AG09309 (cell line): ENCODE measurements at regions not wholly inside any gene's neighbourhood (a gene's known extent, or its start where the extent isn't known, plus 50 kb on each side); places are given as distances from the start of the nearest gene placed in this dataset.

Experiments used
- DNase-seq: peaks from one replicate; pipeline ENCODE4 v3.0.0-alpha.2; 2010; ENCODE audit warnings: low read depth
- H3K4me3 ChIP-seq: 2 replicates; pipeline ENCODE4 v1.5.1; 2011; ENCODE audit warnings: mild to moderate bottlenecking, low read depth, low read length, moderate library complexity; ENCODE audit not compliant: control insufficient read depth
- TF ChIP-seq, protein P1 (sequence below): IDR thresholded peaks from 2 replicates; pipeline ENCODE4 v1.5.1; 2011; ENCODE audit warnings: mild to moderate bottlenecking, low read depth, low read length, inconsistent platforms; ENCODE audit not compliant: insufficient read depth, control insufficient read depth; ENCODE audit errors: missing control alignments

DNA sequence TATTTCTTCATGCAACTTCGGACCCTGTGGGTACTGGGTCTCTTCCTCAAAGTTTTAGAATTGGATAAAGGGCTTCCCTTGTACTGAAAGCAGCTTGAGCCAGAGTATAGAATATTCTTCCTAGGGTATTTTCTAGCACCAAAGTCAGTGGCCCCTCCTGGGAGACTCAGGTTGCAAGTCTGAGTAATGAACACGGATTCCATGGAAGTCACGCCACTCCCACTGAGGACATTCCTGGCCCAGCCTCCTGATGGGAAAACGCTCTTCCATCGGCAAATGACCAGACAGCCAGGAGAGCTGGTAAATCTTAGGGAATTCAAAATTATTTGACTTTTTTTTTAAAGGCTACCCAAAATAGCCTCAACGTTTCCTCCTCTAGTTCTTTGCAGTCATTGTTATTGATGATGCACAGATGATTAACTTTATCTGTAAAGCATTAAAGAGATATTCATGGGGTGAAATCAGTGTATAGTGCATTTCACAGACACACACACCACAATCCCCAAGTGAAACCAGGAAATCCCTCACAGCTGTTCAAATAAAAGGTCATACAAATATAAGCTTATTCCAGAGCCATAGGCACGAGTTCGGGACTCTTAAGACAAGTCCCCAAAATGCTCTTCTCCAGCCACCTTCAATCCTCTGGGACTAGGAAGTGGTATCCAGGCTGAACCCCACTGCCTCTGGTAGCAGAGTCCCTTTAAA is 248.8 kb downstream of the SOD2 start:
- no peak for DNase-seq
- TF ChIP-seq, protein P1, sequence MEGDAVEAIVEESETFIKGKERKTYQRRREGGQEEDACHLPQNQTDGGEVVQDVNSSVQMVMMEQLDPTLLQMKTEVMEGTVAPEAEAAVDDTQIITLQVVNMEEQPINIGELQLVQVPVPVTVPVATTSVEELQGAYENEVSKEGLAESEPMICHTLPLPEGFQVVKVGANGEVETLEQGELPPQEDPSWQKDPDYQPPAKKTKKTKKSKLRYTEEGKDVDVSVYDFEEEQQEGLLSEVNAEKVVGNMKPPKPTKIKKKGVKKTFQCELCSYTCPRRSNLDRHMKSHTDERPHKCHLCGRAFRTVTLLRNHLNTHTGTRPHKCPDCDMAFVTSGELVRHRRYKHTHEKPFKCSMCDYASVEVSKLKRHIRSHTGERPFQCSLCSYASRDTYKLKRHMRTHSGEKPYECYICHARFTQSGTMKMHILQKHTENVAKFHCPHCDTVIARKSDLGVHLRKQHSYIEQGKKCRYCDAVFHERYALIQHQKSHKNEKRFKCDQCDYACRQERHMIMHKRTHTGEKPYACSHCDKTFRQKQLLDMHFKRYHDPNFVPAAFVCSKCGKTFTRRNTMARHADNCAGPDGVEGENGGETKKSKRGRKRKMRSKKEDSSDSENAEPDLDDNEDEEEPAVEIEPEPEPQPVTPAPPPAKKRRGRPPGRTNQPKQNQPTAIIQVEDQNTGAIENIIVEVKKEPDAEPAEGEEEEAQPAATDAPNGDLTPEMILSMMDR = no peak
- no peak overlapping the region for H3K4me3 ChIP-seq

DNA sequence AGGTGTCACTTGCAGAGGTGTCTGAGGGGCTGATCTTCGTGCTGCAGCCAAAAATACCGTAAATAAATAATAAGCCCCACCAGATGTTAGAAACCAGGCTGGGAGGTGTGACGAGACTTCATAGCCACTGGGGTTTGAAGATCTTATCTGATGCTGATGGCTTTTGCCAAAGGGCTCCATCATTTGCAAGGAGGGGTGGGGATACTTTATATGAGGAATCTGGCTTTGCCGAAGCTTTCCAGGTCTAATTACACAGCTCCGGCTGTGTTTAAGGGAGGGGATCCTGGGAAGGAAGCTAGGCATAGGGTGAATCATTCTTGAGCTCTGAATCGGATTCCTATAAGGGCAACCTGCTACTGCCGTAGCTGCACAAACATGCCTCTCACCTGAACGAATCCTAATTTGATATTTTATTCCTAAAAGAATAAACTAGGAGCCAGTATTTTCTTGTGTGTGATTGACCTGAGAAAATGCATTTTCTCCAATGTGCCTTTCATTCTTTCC is 249.6 kb downstream of the SOD2 start:
- DNase-seq = no peak
- H3K4me3 ChIP-seq = no peak overlapping the region
- TF ChIP-seq, protein P1 = no peak

DNA sequence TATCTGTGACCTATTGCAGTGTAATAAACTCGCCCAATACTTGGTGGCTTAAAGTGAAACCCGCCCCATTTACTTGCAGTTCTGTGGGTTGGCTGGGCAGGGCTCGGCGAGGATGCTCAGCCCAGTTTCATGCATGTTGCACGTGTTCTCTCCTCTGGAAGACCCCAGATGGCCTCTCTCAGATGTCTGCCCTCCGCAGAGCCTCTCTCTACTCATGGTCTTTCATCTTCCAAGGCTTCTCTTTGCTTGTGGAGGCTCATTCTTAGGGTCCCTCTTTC is 251.4 kb downstream of the SOD2 start:
- no peak overlapping the region for H3K4me3 ChIP-seq
- TF ChIP-seq, protein P1 = no peak
- no peak for DNase-seq

DNA sequence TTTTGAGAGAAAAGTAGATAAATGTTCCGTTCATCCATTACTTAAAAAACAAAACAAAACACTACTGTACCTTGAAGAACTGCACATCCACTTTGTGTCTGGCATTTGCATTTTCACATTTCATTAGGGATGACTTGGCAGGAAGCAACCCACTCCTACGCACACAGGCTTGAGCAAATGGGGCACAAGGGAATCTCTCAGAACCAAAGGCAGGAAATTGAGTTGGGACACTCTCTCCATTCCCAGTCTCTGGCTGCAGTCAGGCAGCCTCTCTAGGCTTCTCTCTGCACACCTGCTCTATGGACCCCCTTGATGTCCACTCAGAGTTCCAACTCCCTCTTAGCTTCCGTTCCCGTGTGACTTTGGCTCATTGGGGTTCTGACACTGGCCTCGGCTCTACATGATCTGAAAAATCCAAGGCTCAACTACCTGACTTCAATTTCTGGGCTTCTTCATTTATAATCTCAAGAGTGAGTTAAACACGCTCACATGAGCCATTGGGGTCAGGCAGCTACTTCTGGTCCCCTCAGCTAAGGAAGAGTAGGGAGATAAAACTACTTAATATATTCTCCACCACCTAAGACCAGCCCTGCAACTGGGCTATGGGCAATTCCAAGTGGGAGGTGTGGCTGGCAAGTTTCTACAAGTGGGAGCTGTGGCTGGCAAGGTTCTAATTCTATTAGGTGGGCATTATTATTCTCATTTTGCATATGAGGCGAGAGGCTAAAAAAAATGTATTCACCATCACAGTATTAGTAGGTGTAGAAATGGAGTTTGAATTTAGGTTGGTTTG is 251.9 kb downstream of the SOD2 start:
- TF ChIP-seq, protein P1 = no peak
- no peak for DNase-seq

DNA sequence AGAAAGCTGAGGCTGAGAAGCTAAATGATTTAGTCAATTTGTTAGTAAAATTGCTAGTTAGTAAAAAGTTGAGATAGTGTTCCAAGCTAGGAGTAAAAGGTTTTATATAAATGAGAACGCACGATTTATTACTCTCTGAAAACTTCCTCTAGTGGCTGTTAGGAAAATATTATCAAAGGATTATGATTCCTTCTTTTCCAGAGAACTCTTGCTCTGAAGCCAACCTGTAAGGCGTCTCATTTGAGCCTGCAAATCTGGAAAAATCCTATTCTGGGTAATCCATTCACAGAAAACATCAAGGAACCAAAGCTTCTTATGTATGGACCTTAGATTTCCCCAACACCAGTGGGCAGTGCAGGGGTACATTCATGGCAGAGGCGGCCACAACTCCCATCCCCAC is 252.7 kb downstream of the SOD2 start:
- TF ChIP-seq, protein P1 = no peak
- DNase-seq = no peak
- no peak overlapping the region for H3K4me3 ChIP-seq

More for the DNA sequence above, 251.9 kb downstream of the SOD2 start:
- H3K4me3 ChIP-seq = no peak overlapping the region

DNA sequence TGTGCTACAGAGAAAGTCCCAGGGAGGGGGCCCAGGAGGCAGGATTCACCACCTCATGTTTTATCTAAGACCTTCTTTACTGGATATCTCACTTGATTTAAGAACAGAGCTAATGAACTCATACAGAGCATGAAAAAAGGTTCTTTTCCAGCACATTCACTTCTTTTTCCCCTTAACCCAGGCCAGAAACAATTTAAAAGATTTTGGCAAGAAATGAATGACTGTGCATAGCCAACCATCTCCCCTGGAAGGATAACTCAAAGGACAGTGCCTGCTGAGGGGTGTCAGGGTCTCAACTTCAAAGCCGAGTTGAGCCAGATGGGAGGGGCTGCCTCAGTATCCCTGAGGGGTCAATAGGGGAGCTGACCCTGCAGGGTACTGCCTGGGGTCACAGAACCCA is 253.4 kb downstream of the SOD2 start:
- DNase-seq = no peak
- TF ChIP-seq, protein P1 = no peak

DNA sequence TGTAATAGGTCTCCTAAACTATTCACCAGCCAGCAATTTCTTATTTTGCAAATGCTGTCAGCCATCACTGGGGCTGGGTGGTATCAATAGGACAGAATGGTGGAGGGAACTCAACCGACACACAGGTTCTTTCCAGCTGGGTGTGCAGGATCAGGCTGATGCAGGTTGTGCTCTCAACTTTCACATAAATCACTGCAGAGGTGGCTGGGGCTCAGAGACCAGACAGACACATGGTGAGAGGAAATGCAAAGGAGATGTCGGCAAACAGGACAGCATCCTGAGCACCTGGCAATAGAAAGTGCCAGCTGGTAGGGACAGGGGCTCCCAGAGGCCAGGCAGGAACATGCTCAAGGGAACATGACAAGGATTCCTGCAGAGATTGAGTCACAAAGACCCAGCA is 254.9 kb downstream of the SOD2 start:
- TF ChIP-seq, protein P1 = no peak
- no peak for DNase-seq

More for the DNA sequence above, 253.4 kb downstream of the SOD2 start:
- no peak overlapping the region for H3K4me3 ChIP-seq

More for the DNA sequence above, 254.9 kb downstream of the SOD2 start:
- no peak overlapping the region for H3K4me3 ChIP-seq
